ENCODE measurements at regions not wholly inside any gene's neighbourhood (a gene's known extent, or its start where the extent isn't known, plus 50 kb on each side); places are given as distances from the start of the nearest gene placed in this dataset.

DNA sequence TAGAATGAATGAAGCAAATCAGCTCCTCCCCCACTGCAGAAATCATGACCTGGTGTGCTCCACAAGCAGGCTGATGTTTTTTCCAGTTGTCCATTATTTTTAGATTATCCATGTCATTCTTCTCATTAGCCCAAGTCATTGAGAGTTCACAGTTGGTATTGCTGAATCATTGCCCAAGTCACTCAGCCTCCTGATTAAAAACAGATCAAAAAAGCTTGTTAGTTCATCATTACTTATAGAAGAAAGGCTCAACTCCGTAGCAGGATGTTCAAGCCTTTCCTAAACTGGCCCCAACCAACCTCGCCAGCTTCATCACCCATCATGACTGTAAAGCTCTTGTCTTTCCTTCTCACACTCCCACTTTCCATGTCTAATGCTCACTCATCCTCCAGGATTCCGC lies 161.3 kb upstream of the CTTNBP2NL start:
- TF ChIP-seq POLR2AphosphoS5 (IDR thresholded peaks at IDR 0.05; ENCODE audit: low read depth, low read length) (no peak), PAX5 (IDR thresholded peaks at IDR 0.05; ENCODE audit: insufficient read depth, low read length, severe bottlenecking) (no peak)
